ENCODE measurements at regions not wholly inside any gene's neighbourhood (a gene's known extent, or its start where the extent isn't known, plus 50 kb on each side); places are given as distances from the start of the nearest gene placed in this dataset.

- TF ChIP-seq CBX3 (IDR thresholded peaks at IDR 0.05; ENCODE audit: low read depth) (no peak), SP1 (IDR thresholded peaks at IDR 0.05; ENCODE audit: low read depth) (no peak), CEBPB (IDR thresholded peaks at IDR 0.05; ENCODE audit: low read depth) (no peak), TCF7L2 (IDR thresholded peaks at IDR 0.05; ENCODE audit: borderline replicate concordance, extremely low read depth, insufficient read depth, insufficient read length) (no peak), REST (IDR thresholded peaks at IDR 0.05; ENCODE audit: low read depth) (no peak), ELF1 (IDR thresholded peaks at IDR 0.05; ENCODE audit: borderline replicate concordance, low read depth) (no peak), ZNF274 (IDR thresholded peaks at IDR 0.05; ENCODE audit: low read depth, low read length) (no peak), EGR1 (IDR thresholded peaks at IDR 0.05; ENCODE audit: low read depth) (no peak), JUND (IDR thresholded peaks at IDR 0.05) (no peak), POLR2AphosphoS5 (IDR thresholded peaks at IDR 0.05; ENCODE audit: low read depth, low read length) (no peak), POLR2A (IDR thresholded peaks at IDR 0.05; ENCODE audit: borderline replicate concordance, extremely low read depth, insufficient read depth, insufficient read length) (no peak), FOSL1 (IDR thresholded peaks at IDR 0.05; ENCODE audit: low read depth) (no peak), ZBTB33 (IDR thresholded peaks at IDR 0.05; ENCODE audit: extremely low read depth, insufficient replicate concordance, low read length) (no peak), EZH2 (IDR thresholded peaks at IDR 0.05) (no peak), SRF (IDR thresholded peaks at IDR 0.05; ENCODE audit: low read depth) (no peak)
- RAD21 ChIA-PET (ENCODE audit: low non-redundant PET in 1 of 2, low total read pairs in 2 of 2, uncharacterized antibody in 2 of 2, unreplicated experiment in 2 of 2) = no interaction called here
- BruUV-seq (replicated peaks) = no TSS peak
These were observed 108.2 kb upstream of the PCBD1 start for GRCh38 chr10:70996549-70996948.

More at GRCh38 chr10:70996549-70996948, 108.2 kb upstream of the PCBD1 start:
- Histone ChIP-seq H3K27me3 (ENCODE audit: insufficient read depth, low read length) (peaks cover 23% of the 10 kb centered on the region), H3K9ac (ENCODE audit: low read length) (no peak overlapping the region), H3K9me3 (ENCODE audit: control insufficient read depth in 1 of 2, insufficient read depth in 1 of 2, low read depth in 1 of 2, low read length in 2 of 2) (no peaks in the 10 kb centered on the region), H3K4me1 (ENCODE audit: control insufficient read depth in 1 of 2, insufficient read depth in 2 of 2, low read length in 2 of 2) (peaks cover 0 to 5% of the 10 kb centered on the region in 2 experiments; a peak in 2 of 4 replicates), H3K36me3 (ENCODE audit: control insufficient read depth in 1 of 2, insufficient read depth in 2 of 2, low read length in 2 of 2) (no peaks in the 10 kb centered on the region), H3K4me3 (replicated peaks in 1 of 2; ENCODE audit: low read depth in 1 of 2, low read length in 2 of 2) (no peak overlapping the region), H3K9me2 (ENCODE audit: insufficient read depth) (no peaks in the 10 kb centered on the region), H3K4me2 (ENCODE audit: low read length) (no peak overlapping the region), H3K27ac (ENCODE audit: low read depth, low read length) (no peak overlapping the region), H2AFZ (ENCODE audit: low read depth, low read length, poor library complexity, severe bottlenecking) (no peak overlapping the region), H4K20me1 (ENCODE audit: insufficient read depth) (no peaks in the 10 kb centered on the region), H3K79me2 (ENCODE audit: insufficient read depth, low read length) (no peaks in the 10 kb centered on the region)
- intact Hi-C loops (cut with micrococcal nuclease) = no loop called here
- no peak for DNase-seq (ENCODE audit: low read depth, low spot score)
- ATAC-seq = no peak
- ChIA-PET POLR2A (no interaction called here), CTCF (no interaction called here)

Measured in HCT116 (cell line).